HuH-7 (cell line): ENCODE measurements at regions not wholly inside any gene's neighbourhood (a gene's known extent, or its start where the extent isn't known, plus 50 kb on each side); places are given as distances from the start of the nearest gene placed in this dataset.

Experiments used
- DNase-seq: peaks from one replicate; pipeline ENCODE4 v3.0.0; 2011; ENCODE audit warnings: low spot score

GRCh38 chr20:23205611-23206041 is 119.5 kb upstream of the CD93 start:
- no peak for DNase-seq

GRCh38 chr20:23205211-23205610 is 119.1 kb upstream of the CD93 start:
- no peak for DNase-seq

- no peak for DNase-seq
Observed at GRCh38 chr20:23203951-23204730, 118.0 kb upstream of the CD93 start.

GRCh38 chr20:23203310-23203709 is 117.2 kb upstream of the CD93 start:
- DNase-seq, result no peak

DNA sequence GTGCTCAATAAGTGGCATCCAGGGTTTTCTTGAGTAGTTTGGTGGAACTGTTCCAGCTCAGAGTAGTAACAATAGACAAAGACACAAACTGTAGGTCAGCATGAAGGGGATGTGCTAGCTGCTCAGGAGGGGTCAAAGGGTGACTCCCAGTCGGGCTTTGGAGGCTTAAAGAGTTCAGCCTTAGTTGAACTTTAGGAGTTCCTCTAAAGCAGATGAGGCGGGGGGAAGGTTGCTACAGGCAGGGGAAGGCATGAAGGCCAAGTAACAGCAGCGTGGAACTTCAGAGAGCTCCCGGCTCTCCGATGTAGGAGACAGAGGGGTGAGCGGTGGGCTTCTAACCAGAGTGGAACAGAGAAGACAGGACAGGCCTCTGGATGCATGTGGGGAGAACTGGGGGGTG is 115.5 kb upstream of the CD93 start:
- DNase-seq, result no peak

GRCh38 chr20:23200914-23201313 is 114.8 kb upstream of the CD93 start:
- peak; percentile 55 for DNase-seq

GRCh38 chr20:23200413-23200812 is 114.3 kb upstream of the CD93 start:
- no peak for DNase-seq

- DNase-seq, result no peak
Observed at GRCh38 chr20:23199356-23199755, 113.2 kb upstream of the CD93 start.

GRCh38 chr20:23198815-23199214 is 112.7 kb upstream of the CD93 start:
- DNase-seq, result no peak

DNA sequence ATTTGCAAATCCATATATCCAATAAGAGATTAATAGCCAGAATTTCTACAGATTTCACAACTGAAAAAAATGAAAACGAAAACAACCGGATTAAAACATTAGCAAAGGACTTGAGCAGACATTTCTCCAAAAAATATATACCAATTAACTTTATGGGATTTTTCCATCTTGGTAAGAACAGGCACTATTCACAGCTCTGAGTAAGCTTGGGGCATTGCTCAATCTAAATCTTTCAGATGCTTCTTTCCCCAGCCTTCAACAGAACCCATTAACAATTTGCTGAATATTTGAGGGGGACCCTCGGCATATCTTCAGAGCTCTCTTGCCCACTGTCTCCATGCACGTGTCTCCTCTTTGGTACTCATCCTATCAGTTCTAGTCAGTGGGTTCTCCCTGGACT is 111.7 kb upstream of the CD93 start:
- no peak for DNase-seq

DNA sequence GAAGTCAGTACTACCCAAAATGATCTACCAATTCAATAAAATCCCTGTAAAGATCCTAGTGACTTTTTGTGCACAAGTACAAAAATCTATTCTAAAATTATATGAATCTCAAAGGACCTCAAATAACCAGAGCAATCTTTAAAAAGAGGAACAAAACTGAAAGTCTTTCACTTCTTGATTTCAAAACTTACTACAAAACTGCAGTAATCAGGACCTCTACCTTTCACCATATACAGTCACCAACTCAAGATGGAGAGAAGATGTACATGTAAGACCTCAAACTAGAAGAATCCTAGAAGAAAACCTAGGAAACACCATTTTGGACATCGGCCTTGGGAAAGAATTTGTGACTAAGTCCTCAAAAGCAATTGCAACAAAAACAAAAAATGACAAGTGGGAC is 109.5 kb upstream of the CD93 start:
- no peak for DNase-seq

DNA sequence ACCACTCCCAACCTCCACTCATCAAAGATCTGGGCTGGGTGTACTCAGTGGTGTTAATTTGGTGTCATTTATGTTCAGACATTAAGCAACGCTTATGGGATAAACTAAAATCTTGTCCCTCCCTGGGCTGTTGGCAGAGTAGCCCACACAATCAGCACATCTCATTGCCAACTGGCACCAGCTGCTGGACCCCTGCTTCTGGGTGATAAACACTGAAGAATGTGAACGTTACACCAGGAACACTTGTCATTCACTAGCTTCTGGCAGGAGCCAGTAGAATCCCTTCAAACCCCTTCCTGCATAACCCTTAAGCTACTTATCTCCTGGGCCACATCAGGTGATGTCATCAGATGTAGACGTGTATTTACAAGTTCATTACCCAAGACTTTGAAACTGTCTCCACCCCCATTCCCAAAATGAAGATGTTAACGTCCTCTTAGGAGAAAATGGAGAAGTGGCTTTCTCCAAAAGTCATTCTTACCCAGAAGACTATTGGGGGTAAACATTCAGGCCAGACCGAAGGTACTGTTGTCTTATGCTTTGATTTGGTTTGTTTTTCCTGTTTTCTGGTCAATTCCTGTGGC is 107.8 kb upstream of the CD93 start:
- no peak for DNase-seq

DNA sequence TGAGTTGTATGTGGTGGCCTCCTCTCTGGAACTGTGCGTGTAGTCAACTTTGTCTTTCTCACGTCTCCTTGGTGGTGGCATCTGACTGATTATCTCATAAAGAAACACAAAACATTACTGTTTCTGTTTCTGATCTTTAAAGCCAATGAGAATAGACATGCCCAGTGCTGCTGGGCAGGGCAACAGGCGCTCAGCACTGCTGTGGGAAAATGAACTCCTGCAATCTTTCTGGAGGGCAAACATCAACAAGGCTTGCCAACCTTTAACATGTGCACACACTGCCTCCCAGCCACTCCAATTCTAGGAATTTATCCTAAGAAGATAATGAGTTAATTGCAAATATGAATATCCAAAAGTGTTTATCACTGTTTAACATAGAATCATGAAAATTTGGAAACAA is 106.3 kb upstream of the CD93 start:
- no peak for DNase-seq

DNA sequence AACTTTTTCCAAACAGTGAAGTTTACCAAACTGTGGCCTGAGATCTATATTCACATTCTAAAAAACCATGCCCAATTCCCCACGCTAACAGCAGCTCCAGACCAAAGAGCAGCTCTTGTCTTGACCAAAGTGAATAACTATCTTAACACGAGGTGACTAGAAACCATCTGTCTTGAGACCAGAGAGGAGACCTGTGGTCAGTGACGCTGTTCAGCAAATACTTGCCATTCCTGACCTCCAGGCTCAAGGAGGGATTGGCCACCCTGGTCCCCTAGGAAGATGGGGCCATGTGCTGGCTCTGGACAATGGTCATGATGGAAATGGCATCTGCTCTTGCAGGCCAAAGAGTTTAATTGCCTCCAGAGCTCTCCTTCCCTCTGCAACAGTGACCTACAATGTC is 104.4 kb upstream of the CD93 start:
- no peak for DNase-seq

- no peak for DNase-seq
Observed at GRCh38 chr20:23189854-23190253, 103.7 kb upstream of the CD93 start.

DNA sequence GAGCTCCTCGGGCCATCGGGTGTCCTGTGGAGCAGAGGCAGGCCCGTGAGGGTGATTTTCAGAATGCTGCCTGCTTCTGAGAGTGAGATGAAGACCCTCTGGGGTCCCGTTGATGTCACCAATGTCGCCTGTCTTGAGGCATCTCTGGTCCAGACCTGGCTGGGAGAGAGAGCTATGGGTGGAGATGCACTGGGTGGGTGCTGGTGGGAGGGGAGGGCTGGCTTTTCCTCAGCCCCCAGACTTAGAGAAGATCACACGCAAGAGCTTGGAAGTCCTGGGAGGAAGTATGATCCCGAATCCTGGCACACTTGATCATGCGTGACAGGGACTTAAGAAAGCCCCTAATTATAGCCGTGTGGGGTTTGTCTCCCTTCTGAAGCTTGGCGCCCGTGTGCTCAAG is 103.2 kb upstream of the CD93 start:
- no peak for DNase-seq

DNA sequence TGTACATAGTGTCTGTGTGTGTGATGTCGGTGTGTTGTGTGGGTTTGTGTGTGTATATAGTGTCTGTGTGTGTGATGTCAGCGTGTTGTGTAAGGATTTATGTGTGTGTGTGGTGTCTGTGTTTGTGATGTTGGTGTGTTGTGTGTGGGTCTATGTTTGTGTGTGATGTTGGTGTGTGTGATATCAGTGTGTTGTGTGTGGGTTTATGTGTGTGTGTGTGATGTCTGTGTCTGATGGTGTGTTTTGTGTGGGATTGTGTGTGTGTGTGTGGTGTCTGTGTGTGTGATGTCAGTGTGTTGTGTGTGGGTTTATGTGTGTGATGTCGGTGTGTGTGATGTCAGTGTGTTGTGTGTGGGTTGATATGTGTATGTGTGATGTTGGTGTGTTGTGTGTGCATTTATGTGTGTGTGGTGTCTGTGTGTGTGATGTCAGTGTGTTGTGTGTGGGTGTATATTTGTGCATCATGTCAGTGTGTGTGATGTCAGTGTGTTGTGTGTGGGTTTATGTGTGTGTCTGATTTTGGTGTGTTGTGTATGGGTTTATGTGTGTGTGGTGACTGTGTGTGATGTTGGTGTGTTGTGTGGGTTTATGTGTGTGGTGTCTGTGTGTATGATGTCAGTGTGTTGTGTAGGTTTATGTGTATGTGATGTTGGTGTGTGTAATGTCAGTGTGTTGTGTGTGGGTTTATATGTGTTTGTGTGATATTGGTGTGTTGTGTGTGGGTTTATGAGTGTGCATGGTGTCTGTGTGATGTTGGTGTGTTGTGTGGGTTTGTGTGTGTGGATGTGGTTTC is 102.4 kb upstream of the CD93 start:
- DNase-seq, result no peak

DNA sequence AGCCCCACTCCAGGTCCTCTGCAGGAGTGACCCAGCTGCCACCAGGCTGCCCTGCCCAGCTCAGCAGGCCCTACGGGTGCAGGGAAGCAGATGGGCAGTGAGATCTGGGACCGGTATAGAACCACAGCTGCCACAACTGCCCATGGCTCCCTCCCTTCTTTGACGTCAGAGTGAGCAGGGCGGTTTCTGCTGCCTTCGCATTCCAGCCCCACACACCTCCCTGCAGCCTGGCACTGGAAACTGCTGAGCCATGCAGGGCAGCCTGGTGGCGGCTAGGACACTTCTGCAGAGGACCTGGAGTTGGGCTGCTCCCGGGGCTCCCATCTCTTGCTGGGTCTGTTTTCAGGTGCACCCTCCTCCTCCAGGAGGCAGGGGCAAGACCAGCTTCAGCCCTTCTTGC is 101.6 kb upstream of the CD93 start:
- DNase-seq, result no peak

DNA sequence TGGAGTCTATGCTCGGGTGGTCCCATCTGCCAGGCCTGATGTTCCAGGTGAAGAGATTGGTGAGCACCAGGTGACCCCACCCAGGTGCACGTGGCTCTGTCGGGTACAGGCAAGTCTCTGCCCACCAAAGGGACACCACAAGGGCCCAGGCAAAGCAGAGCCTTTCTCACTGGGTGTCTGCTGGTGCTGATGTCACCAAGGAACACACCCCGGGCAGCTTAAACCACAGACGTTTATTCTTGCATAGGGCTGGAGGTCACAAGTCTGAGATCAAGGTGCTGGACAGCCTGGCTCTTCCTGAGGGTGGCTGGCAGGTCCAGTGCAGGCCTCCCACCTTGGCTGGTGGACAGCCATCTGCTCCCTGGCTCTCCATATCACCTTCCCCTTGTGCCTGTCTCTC is 100.7 kb upstream of the CD93 start:
- no peak for DNase-seq

DNA sequence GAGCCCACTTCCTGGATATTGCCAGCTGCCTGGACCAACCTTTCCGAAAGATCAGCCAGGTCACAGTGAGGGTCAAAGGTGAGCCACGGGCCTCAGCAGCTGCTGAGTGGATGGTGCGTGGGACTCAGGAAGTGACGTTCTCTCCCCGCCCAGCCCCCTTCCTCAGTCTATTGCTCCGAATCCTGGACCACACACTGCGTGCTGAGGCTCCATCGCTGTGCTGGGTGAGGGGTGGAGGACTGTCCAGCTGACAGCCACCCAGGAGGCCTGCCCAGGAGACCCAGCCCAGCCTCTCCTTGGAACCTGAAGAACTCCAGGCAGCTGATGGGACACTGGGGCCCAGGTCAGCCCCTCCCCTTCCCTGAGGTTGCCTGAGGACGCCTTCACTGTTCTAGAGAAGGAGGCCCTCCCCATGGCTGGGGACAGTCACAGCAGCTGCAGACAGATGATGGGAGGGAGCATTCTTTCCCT is 94.4 kb upstream of the CD93 start:
- DNase-seq, result no peak

DNA sequence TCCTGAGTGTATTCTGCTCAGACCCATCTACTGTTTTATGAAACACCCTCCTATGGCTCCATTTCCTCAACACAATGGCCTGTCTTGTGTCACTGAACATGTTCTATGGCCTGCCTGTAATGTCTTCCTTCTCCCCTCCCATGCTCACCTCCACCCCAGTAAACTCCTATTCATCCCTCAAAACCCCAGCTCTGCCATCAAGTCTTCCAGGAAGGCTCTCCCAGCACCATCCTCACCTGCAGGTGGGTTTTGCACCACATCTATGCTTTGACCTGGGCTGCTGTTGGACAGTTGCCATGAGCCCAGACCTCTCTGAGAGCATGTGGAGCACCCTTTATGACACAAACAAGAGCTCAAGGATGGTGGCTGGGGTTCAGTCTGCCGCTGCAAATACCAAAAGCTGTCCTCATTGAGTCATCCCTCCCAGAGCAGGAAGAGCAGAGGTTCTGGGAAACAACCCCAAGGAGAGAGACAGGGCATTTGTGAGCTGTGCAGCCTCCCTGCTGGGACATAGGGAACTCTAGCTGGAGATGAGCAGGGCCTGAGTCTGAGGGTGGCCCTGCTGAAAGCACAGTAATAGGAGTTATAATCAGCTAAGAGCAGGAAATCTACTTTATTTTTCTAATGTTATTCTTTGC is 93.8 kb upstream of the CD93 start:
- no peak for DNase-seq

GRCh38 chr20:23178806-23179205 is 92.7 kb upstream of the CD93 start:
- DNase-seq, result no peak

GRCh38 chr20:23174821-23175220 is 88.7 kb upstream of the CD93 start:
- no peak for DNase-seq
